Omental fat pad (tissue), 3 donors: ENCODE measurements at regions not wholly inside any gene's neighbourhood (a gene's known extent, or its start where the extent isn't known, plus 50 kb on each side); places are given as distances from the start of the nearest gene placed in this dataset.

ENCODE experiments used
- ATAC-seq: fragments of 150-250 bp; one replicate; pipeline ENCODE4 v1.9.1; 2016; ENCODE audit warnings: mild to moderate bottlenecking, moderate library complexity; ENCODE audit not compliant: low FRiP score
- DNase-seq: peaks from one replicate; pipeline ENCODE4 v3.0.0-alpha.2; 2019; ENCODE audit warnings: low spot score
- TF ChIP-seq, protein P1 (sequence below), 3 donors: fragments of 450-650 bp; IDR thresholded peaks; one replicate each; pipeline ENCODE4 v1.5.1; 2016 to 2017; ENCODE audit warnings: antibody characterized with exemption in 3 of 3, mild to moderate bottlenecking in 3 of 3, moderate library complexity in 2 of 3

GRCh38 chr1:14140831-14141401 lies 440.9 kb downstream of the PRDM2 start:
- DNase-seq: no peak
- TF ChIP-seq, protein P1, sequence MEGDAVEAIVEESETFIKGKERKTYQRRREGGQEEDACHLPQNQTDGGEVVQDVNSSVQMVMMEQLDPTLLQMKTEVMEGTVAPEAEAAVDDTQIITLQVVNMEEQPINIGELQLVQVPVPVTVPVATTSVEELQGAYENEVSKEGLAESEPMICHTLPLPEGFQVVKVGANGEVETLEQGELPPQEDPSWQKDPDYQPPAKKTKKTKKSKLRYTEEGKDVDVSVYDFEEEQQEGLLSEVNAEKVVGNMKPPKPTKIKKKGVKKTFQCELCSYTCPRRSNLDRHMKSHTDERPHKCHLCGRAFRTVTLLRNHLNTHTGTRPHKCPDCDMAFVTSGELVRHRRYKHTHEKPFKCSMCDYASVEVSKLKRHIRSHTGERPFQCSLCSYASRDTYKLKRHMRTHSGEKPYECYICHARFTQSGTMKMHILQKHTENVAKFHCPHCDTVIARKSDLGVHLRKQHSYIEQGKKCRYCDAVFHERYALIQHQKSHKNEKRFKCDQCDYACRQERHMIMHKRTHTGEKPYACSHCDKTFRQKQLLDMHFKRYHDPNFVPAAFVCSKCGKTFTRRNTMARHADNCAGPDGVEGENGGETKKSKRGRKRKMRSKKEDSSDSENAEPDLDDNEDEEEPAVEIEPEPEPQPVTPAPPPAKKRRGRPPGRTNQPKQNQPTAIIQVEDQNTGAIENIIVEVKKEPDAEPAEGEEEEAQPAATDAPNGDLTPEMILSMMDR (IDR thresholded peaks at IDR 0.05): no peak
- no peak for ATAC-seq

GRCh38 chr1:14141656-14142055 lies 441.7 kb downstream of the PRDM2 start:
- ATAC-seq: no peak
- TF ChIP-seq, protein P1 (IDR thresholded peaks at IDR 0.05): no peak
- no peak for DNase-seq

DNA sequence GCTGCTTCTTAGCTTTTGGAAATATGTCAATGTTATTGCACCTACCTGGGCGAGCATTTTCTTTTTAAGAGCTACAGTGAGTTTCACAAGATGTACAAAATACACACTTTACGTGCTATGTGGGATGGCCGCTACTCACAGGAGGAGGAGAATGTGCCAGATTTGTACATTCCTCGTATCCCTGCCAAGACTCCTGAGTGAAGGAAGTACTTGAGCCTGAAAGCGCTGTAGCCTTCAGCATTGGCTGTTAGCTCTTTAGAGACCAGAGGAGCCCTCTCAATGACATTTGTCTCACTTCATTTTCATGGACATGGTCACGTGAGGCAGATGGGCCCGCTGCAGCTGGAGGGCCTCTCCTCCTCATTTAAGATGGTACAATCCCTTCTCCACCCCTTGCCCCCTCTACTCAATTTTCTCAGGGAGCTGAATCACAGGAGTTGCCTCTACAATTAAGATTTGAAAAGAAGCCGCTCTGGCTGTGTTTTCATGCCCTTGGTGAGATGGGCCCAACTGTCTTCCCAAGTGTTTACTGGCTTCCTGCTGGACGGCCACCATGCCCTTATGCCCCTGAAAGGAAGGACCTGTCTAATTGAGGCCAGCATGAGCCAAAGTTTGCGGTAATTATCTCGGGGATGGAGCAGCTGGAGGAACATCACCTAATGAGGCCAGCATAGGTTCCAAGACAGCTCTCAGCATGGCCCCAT lies 442.6 kb downstream of the PRDM2 start:
- peak; percentile 45 for ATAC-seq
- TF ChIP-seq, protein P1 (IDR thresholded peaks at IDR 0.05): no peak
- DNase-seq: no peak

DNA sequence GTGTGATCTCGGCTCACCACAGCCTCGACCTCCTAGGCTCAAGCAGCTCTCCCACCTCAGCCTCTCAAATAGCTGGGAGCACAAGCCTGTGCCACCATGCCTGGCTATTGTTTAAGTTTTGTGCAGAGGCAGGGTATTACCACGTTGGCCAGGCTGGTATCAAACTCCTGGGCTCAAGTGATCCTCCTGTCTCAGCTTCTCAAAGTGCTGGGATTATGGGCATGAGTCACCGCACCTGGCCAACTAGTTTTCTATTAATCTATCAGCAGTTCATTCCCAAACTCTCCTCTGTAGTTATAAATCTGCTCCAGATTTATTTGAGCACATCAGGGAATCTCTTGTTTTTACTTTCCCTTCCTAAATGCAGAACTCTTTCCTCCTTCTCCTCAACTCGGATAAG lies 443.8 kb downstream of the PRDM2 start:
- TF ChIP-seq, protein P1 (IDR thresholded peaks at IDR 0.05): no peak
- no peak for ATAC-seq

DNA sequence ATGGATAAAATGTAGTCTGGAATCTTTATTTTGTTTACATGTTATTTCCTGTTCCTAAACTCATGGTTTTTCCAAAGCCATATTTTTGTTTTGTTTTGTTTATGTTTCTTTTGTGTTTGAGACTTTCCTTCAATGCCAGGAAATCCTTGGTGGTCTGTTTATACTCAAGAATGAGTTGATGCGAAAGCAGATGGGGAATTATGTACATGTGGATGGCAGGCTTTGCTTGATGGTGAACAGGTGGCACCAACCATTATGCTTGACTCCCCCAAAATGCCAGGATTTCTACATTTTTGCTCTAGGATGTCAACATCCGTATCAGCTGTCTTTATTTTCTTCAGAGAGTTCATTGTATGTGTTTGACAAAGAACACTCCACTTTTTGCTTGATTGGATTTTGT lies 448.5 kb downstream of the PRDM2 start:
- TF ChIP-seq, protein P1 (IDR thresholded peaks at IDR 0.05): no peak
- ATAC-seq (no peak), DNase-seq (no peak)

More for the DNA sequence above, 443.8 kb downstream of the PRDM2 start:
- no peak for DNase-seq

DNA sequence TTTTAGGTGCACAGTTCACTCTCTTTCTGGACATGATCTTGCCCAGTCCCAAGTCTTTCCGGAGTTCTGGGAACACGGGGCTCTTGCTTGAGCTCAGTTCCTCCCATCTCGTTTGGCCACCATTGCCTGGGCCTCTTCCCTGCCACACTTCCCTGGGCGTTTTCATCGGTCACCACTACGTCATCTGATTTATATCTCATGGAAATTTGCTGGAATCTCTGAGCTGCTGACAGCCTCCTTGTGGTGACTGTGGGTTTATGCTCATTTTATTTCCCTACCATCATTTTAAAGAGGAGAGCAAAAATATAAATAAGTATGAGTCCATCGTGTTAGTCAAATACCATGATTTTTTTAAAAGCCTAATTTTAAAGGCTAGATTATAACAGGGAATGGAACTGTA lies 449.1 kb upstream of the KAZN start:
- ATAC-seq: no peak
- TF ChIP-seq, protein P1 (IDR thresholded peaks at IDR 0.05): no peak
- no peak for DNase-seq

GRCh38 chr1:14156543-14156942 lies 441.9 kb upstream of the KAZN start:
- ATAC-seq: no peak
- DNase-seq: no peak
- TF ChIP-seq, protein P1 (IDR thresholded peaks at IDR 0.05): no peak
